Right renal pelvis (tissue), 4 donors: ENCODE measurements at regions not wholly inside any gene's neighbourhood (a gene's known extent, or its start where the extent isn't known, plus 50 kb on each side); places are given as distances from the start of the nearest gene placed in this dataset.
"Not testable (repeated sequence)": the region's sequence is repeated elsewhere in the genome, so short reads cannot be mapped to it uniquely, and the experiment has no call there.

Source experiments
- DNase-seq, 4 donors: peaks; one replicate each; pipeline ENCODE4 v3.0.0-alpha.2; 2013; ENCODE audit warnings: low read depth in 4 of 4, low spot score in 3 of 4, missing footprints in 1 of 4

GRCh38 chr1:82387012-82387366 lies 586.3 kb downstream of the ADGRL2 start:
- DNase-seq = no peak

GRCh38 chr1:82386365-82387011 lies 585.8 kb downstream of the ADGRL2 start:
- no peak for DNase-seq

GRCh38 chr1:82384776-82385175 lies 584.0 kb downstream of the ADGRL2 start:
- no peak for DNase-seq

GRCh38 chr1:82377201-82377884 lies 576.6 kb downstream of the ADGRL2 start:
- DNase-seq = no peak

- no peak for DNase-seq
Observed at GRCh38 chr1:82373710-82374109, 573.0 kb downstream of the ADGRL2 start.

- DNase-seq = no peak
Observed at GRCh38 chr1:82371844-82372498, 571.2 kb downstream of the ADGRL2 start.

- DNase-seq = no peak
Observed at GRCh38 chr1:82367456-82367855, 566.7 kb downstream of the ADGRL2 start.

- no peak for DNase-seq
Observed at GRCh38 chr1:82366689-82367088, 566.0 kb downstream of the ADGRL2 start.

GRCh38 chr1:82359541-82359940 lies 558.8 kb downstream of the ADGRL2 start:
- DNase-seq = not testable (repeated sequence)

- not testable (repeated sequence) for DNase-seq
Observed at GRCh38 chr1:82358706-82359105, 558.0 kb downstream of the ADGRL2 start.

GRCh38 chr1:82354546-82354945 lies 553.8 kb downstream of the ADGRL2 start:
- DNase-seq = not testable (repeated sequence)

- no peak for DNase-seq
Observed at GRCh38 chr1:82348487-82348886, 547.8 kb downstream of the ADGRL2 start.

- no peak for DNase-seq
Observed at GRCh38 chr1:82346141-82346540, 545.4 kb downstream of the ADGRL2 start.

- no peak for DNase-seq
Observed at GRCh38 chr1:82343381-82343780, 542.6 kb downstream of the ADGRL2 start.

GRCh38 chr1:82337635-82338034 lies 536.9 kb downstream of the ADGRL2 start:
- no peak for DNase-seq

GRCh38 chr1:82330330-82330729 lies 529.6 kb downstream of the ADGRL2 start:
- DNase-seq = no peak

- DNase-seq = no peak
Observed at GRCh38 chr1:82329226-82329625, 528.5 kb downstream of the ADGRL2 start.

GRCh38 chr1:82323144-82323841 lies 522.6 kb downstream of the ADGRL2 start:
- no peak for DNase-seq

- no peak for DNase-seq
Observed at GRCh38 chr1:82321794-82322193, 521.1 kb downstream of the ADGRL2 start.

GRCh38 chr1:82319546-82319945 lies 518.8 kb downstream of the ADGRL2 start:
- no peak for DNase-seq

- no peak for DNase-seq
Observed at GRCh38 chr1:82318921-82319320, 518.2 kb downstream of the ADGRL2 start.
